Keratinocyte (primary cell): ENCODE measurements at regions not wholly inside any gene's neighbourhood (a gene's known extent, or its start where the extent isn't known, plus 50 kb on each side); places are given as distances from the start of the nearest gene placed in this dataset.
"Not testable (repeated sequence)": the region's sequence is repeated elsewhere in the genome, so short reads cannot be mapped to it uniquely, and the experiment has no call there.

Experiments
- DNase-seq: peaks from one replicate; pipeline ENCODE4 v3.0.0-alpha.2; 2011; ENCODE audit warnings: low read depth, missing footprints, low spot score
- FAIRE-seq: peaks from 2 replicates; lab custom pipeline; 2011; peaks lifted over from hg19 to GRCh38; lab: Jason Lieb, UNC
- H2AFZ ChIP-seq: 2 replicates; pipeline ENCODE4 v1.6.0; 2012; ENCODE audit warnings: low read length, control low read depth, inconsistent platforms; ENCODE audit not compliant: control insufficient read depth
- H3K27ac ChIP-seq: 2 replicates; pipeline ENCODE4 v1.5.1; 2011; ENCODE audit warnings: low read length; ENCODE audit not compliant: control insufficient read depth, insufficient read depth
- H3K27me3 ChIP-seq: 3 replicates; pipeline ENCODE4 v1.6.0; 2011; ENCODE audit warnings: low read length; ENCODE audit not compliant: control insufficient read depth, insufficient read depth; ENCODE audit errors: extremely low read depth
- H3K36me3 ChIP-seq, 2 experiments: 2 replicates in 1 of 2; 3 replicates in 1 of 2; pipeline ENCODE4 v1.5.1; 2011; ENCODE audit warnings: low read length in 2 of 2, mild to moderate bottlenecking in 1 of 2; ENCODE audit not compliant: control insufficient read depth in 2 of 2, insufficient read depth in 2 of 2; ENCODE audit errors: extremely low read depth in 1 of 2
- H3K4me1 ChIP-seq: 3 replicates; pipeline ENCODE4 v1.5.1; 2011; ENCODE audit warnings: low read length; ENCODE audit not compliant: control insufficient read depth, insufficient read depth; ENCODE audit errors: extremely low read depth
- H3K4me2 ChIP-seq: 3 replicates; pipeline ENCODE4 v1.6.0; 2011; ENCODE audit warnings: low read depth, low read length; ENCODE audit not compliant: control insufficient read depth, insufficient read depth; ENCODE audit errors: extremely low read depth
- H3K4me3 ChIP-seq, 3 experiments: fragments of 200-600 bp in 1 of 3; sonication (generic) in 1 of 3; 2 replicates in 2 of 3; 3 replicates in 1 of 3; pipeline ENCODE4 v1.5.1; 2011 to 2016; ENCODE audit warnings: low read length in 3 of 3, mild to moderate bottlenecking in 3 of 3, control low read depth in 2 of 3, inconsistent platforms in 1 of 3, low read depth in 1 of 3, mixed read lengths in 1 of 3, mixed run types in 1 of 3, moderate library complexity in 1 of 3; ENCODE audit not compliant: control insufficient read depth in 2 of 3, insufficient read depth in 2 of 3; ENCODE audit errors: extremely low read depth in 1 of 3
- H3K79me2 ChIP-seq: 2 replicates; pipeline ENCODE4 v1.6.0; 2012; ENCODE audit warnings: low read length; ENCODE audit not compliant: control insufficient read depth, insufficient read depth
- H3K9ac ChIP-seq: 3 replicates; pipeline ENCODE4 v1.6.0; 2011; ENCODE audit warnings: low read length; ENCODE audit not compliant: control insufficient read depth, insufficient read depth; ENCODE audit errors: extremely low read depth
- H3K9me1 ChIP-seq: 3 replicates; pipeline ENCODE4 v1.6.0; 2011; ENCODE audit warnings: low read length; ENCODE audit not compliant: control insufficient read depth, insufficient read depth; ENCODE audit errors: extremely low read depth
- H3K9me3 ChIP-seq: 2 replicates; pipeline ENCODE4 v1.5.1; 2012; ENCODE audit warnings: low read depth, low read length; ENCODE audit not compliant: control insufficient read depth
- H4K20me1 ChIP-seq: 3 replicates; pipeline ENCODE4 v1.6.0; 2011; ENCODE audit warnings: low read length; ENCODE audit not compliant: control insufficient read depth, insufficient read depth; ENCODE audit errors: extremely low read depth
- CTCF ChIP-seq, 3 experiments: IDR thresholded peaks in 1 of 3; conservative IDR thresholded peaks in 1 of 3; optimal IDR thresholded peaks in 1 of 3; 2 replicates in 2 of 3; 3 replicates in 1 of 3; pipeline versions ENCODE3 to v1.5.1; 2011; ENCODE audit warnings: low read length in 3 of 3, mild to moderate bottlenecking in 3 of 3, moderate library complexity in 2 of 3, control low read depth in 1 of 3, inconsistent platforms in 1 of 3; ENCODE audit not compliant: insufficient read depth in 2 of 3; ENCODE audit errors: extremely low read depth in 1 of 3
- EZH2 ChIP-seq: IDR thresholded peaks from one replicate; pipeline ENCODE4 v1.6.1; 2012; ENCODE audit warnings: inconsistent platforms, mild to moderate bottlenecking, low read length, moderate library complexity
- dilution Hi-C: fragments of 300-500 bp; cut with MboI; formaldehyde crosslinking; loops from one replicate; pipeline ENCODE4 v1.7.0; 2020; ENCODE audit warnings: low sequenced_read_pairs; ENCODE audit not compliant: extremely low pct_ligation_motif_present

- no peaks in the 10 kb centered on the region for H3K4me1 ChIP-seq
- DNase-seq (no peak), FAIRE-seq (no peak)
- TF ChIP-seq CTCF (optimal IDR thresholded peaks at IDR 0.05 in 1 of 3, IDR thresholded peaks at IDR 0.05 in 1 of 3, conservative IDR thresholded peaks at IDR 0.05 in 1 of 3; ENCODE audit: extremely low read depth in 1 of 3, insufficient read depth in 2 of 3, low read length in 3 of 3) (no peak), EZH2 (no peak)
- no peak overlapping the region for H3K27ac ChIP-seq
- dilution Hi-C loops, result no loop called here
- no peak overlapping the region for H2AFZ ChIP-seq
- H3K36me3 ChIP-seq, result no peaks in the 10 kb centered on the region
- H3K79me2 ChIP-seq, result no peaks in the 10 kb centered on the region
- no peaks in the 10 kb centered on the region for H4K20me1 ChIP-seq
- H3K9me3 ChIP-seq, result no peaks in the 10 kb centered on the region
- H3K4me2 ChIP-seq, result no peak overlapping the region
- no peak overlapping the region for H3K9ac ChIP-seq
- H3K4me3 ChIP-seq, result no peak overlapping the region
- no peaks in the 10 kb centered on the region for H3K27me3 ChIP-seq
- H3K9me1 ChIP-seq, result no peaks in the 10 kb centered on the region
These were observed 110.4 kb upstream of the KCNK1 start for GRCh38 chr1:233503366-233503954.

- H3K9ac ChIP-seq, result no peak overlapping the region
- no peaks in the 10 kb centered on the region for H3K9me1 ChIP-seq
- H3K9me3 ChIP-seq, result no peaks in the 10 kb centered on the region
- H3K36me3 ChIP-seq, result no peaks in the 10 kb centered on the region
- no peaks in the 10 kb centered on the region for H3K4me1 ChIP-seq
- no peak overlapping the region for H3K4me2 ChIP-seq
- H3K4me3 ChIP-seq, result no peak overlapping the region
- FAIRE-seq (no peak), DNase-seq (no peak)
- no peaks in the 10 kb centered on the region for H4K20me1 ChIP-seq
- TF ChIP-seq CTCF (optimal IDR thresholded peaks at IDR 0.05 in 1 of 3, IDR thresholded peaks at IDR 0.05 in 1 of 3, conservative IDR thresholded peaks at IDR 0.05 in 1 of 3; ENCODE audit: extremely low read depth in 1 of 3, insufficient read depth in 2 of 3, low read length in 3 of 3) (no peak), EZH2 (no peak)
- dilution Hi-C loops, result no loop called here
- H2AFZ ChIP-seq, result no peak overlapping the region
- H3K27me3 ChIP-seq, result no peaks in the 10 kb centered on the region
- no peaks in the 10 kb centered on the region for H3K79me2 ChIP-seq
- H3K27ac ChIP-seq, result no peak overlapping the region
These were observed 108.8 kb upstream of the KCNK1 start for GRCh38 chr1:233505130-233505529.

GRCh38 chr1:233505889-233506288, 108.0 kb upstream of the KCNK1 start:
- H3K4me2 ChIP-seq, H3K36me3 ChIP-seq, H3K27ac ChIP-seq, DNase-seq, H3K27me3 ChIP-seq, H3K9me1 ChIP-seq, FAIRE-seq, H3K4me3 ChIP-seq, H4K20me1 ChIP-seq, H3K79me2 ChIP-seq, H3K4me1 ChIP-seq, H3K9ac ChIP-seq, H2AFZ ChIP-seq, dilution Hi-C loops, H3K9me3 ChIP-seq: not testable (repeated sequence)
